Activated T-helper 2 cell treated with anti-CD3 and anti-CD28 coated beads, Interferon-gamma antibody, Interleukin-2, Interleukin-4, amounts not matched to agents 10 μg/mL and 5 μg/mL and 100 μg/mL, durations not matched to agents 14 hours and 24 hours and 36 hours (primary cell): ENCODE measurements at regions not wholly inside any gene's neighbourhood (a gene's known extent, or its start where the extent isn't known, plus 50 kb on each side); places are given as distances from the start of the nearest gene placed in this dataset.

Experiments used
- DNase-seq: peaks from one replicate; pipeline ENCODE4 v3.0.0; 2021; ENCODE audit warnings: low spot score
- H3K27ac Mint-ChIP-seq: one replicate; pipeline ENCODE4 v1.8.0; 2021; ENCODE audit warnings: mixed read lengths
- H3K27me3 Mint-ChIP-seq: one replicate; pipeline ENCODE4 v1.8.0; 2021; ENCODE audit warnings: low read depth, mixed read lengths
- H3K36me3 Mint-ChIP-seq: one replicate; pipeline ENCODE4 v1.8.0; 2021; ENCODE audit warnings: low read depth, mixed read lengths
- H3K4me1 Mint-ChIP-seq: one replicate; pipeline ENCODE4 v1.8.0; 2021; ENCODE audit warnings: low read depth, mixed read lengths
- H3K4me3 Mint-ChIP-seq: one replicate; pipeline ENCODE4 v1.8.0; 2021; ENCODE audit warnings: low read depth, mild to moderate bottlenecking, moderate library complexity, mixed read lengths
- H3K9me3 Mint-ChIP-seq: one replicate; pipeline ENCODE4 v1.8.0; 2021; ENCODE audit warnings: mixed read lengths
- intact Hi-C: fragments of 100-400 bp; cut with micrococcal nuclease; formaldehyde crosslinking; loops from one replicate; pipeline ENCODE4 v1.15.1; 2023

GRCh38 chr16:18041864-18042834, 294.4 kb downstream of the NPIPA8 start:
- no peak for DNase-seq
- intact Hi-C loops = no loop called here
- Mint-ChIP-seq H3K36me3 (no peaks in the 10 kb centered on the region), H3K4me1 (no peaks in the 10 kb centered on the region), H3K9me3 (no peaks in the 10 kb centered on the region), H3K27ac (no peak overlapping the region), H3K27me3 (no peaks in the 10 kb centered on the region), H3K4me3 (no peak overlapping the region)

GRCh38 chr16:18039931-18040330, 296.6 kb downstream of the NPIPA8 start:
- Mint-ChIP-seq H3K4me3 (no peak overlapping the region), H3K4me1 (no peaks in the 10 kb centered on the region), H3K27me3 (no peaks in the 10 kb centered on the region), H3K36me3 (no peaks in the 10 kb centered on the region), H3K27ac (no peak overlapping the region), H3K9me3 (no peaks in the 10 kb centered on the region)
- DNase-seq = no peak
- intact Hi-C loops = no loop called here

- Mint-ChIP-seq H3K9me3 (no peaks in the 10 kb centered on the region), H3K27ac (no peak overlapping the region), H3K4me1 (no peaks in the 10 kb centered on the region), H3K4me3 (no peak overlapping the region), H3K27me3 (no peaks in the 10 kb centered on the region), H3K36me3 (no peaks in the 10 kb centered on the region)
- intact Hi-C loops = no loop called here
- no peak for DNase-seq
Observed at GRCh38 chr16:18037051-18037450, 299.5 kb downstream of the NPIPA8 start.

GRCh38 chr16:18024611-18025010, 311.9 kb downstream of the NPIPA8 start:
- H3K4me3 Mint-ChIP-seq = no peak overlapping the region
- H3K9me3 Mint-ChIP-seq = no peaks in the 10 kb centered on the region
- no peaks in the 10 kb centered on the region for H3K27me3 Mint-ChIP-seq
- H3K27ac Mint-ChIP-seq = no peak overlapping the region
- intact Hi-C loops = no loop called here
- H3K36me3 Mint-ChIP-seq = no peaks in the 10 kb centered on the region
- H3K4me1 Mint-ChIP-seq = no peaks in the 10 kb centered on the region
- no peak for DNase-seq

- no peak for DNase-seq
- Mint-ChIP-seq H3K27me3 (no peaks in the 10 kb centered on the region), H3K4me3 (no peak overlapping the region), H3K27ac (no peak overlapping the region), H3K9me3 (no peaks in the 10 kb centered on the region), H3K4me1 (no peaks in the 10 kb centered on the region), H3K36me3 (no peaks in the 10 kb centered on the region)
- intact Hi-C loops = no loop called here
Observed at GRCh38 chr16:18018376-18018775, 318.2 kb downstream of the NPIPA8 start.

- Mint-ChIP-seq H3K4me1 (no peaks in the 10 kb centered on the region), H3K9me3 (no peaks in the 10 kb centered on the region), H3K4me3 (no peak overlapping the region), H3K36me3 (no peaks in the 10 kb centered on the region), H3K27ac (no peak overlapping the region), H3K27me3 (no peaks in the 10 kb centered on the region)
- intact Hi-C loops = no loop called here
- no peak for DNase-seq
Observed at GRCh38 chr16:18013863-18014262, 322.7 kb downstream of the NPIPA8 start.

- DNase-seq = no peak
- H3K27ac Mint-ChIP-seq = no peak overlapping the region
- no peaks in the 10 kb centered on the region for H3K36me3 Mint-ChIP-seq
- H3K27me3 Mint-ChIP-seq = no peaks in the 10 kb centered on the region
- H3K4me1 Mint-ChIP-seq = no peaks in the 10 kb centered on the region
- no peak overlapping the region for H3K4me3 Mint-ChIP-seq
- no peaks in the 10 kb centered on the region for H3K9me3 Mint-ChIP-seq
- intact Hi-C loops = no loop called here
Observed at GRCh38 chr16:18008356-18008755, 328.2 kb downstream of the NPIPA8 start.

- Mint-ChIP-seq H3K27ac (no peak overlapping the region), H3K4me3 (no peak overlapping the region)
Observed at GRCh38 chr16:18003033-18003432, 333.5 kb downstream of the NPIPA8 start.

GRCh38 chr16:17998996-17999395, 337.5 kb downstream of the NPIPA8 start:
- H3K4me3 Mint-ChIP-seq = no peak overlapping the region
- H3K36me3 Mint-ChIP-seq = no peaks in the 10 kb centered on the region
- H3K9me3 Mint-ChIP-seq = no peaks in the 10 kb centered on the region
- no peaks in the 10 kb centered on the region for H3K4me1 Mint-ChIP-seq
- no peaks in the 10 kb centered on the region for H3K27me3 Mint-ChIP-seq
- no peak for DNase-seq
- intact Hi-C loops = no loop called here
- H3K27ac Mint-ChIP-seq = no peak overlapping the region

More at GRCh38 chr16:18003033-18003432, 333.5 kb downstream of the NPIPA8 start:
- H3K4me1 Mint-ChIP-seq = no peaks in the 10 kb centered on the region
- H3K36me3 Mint-ChIP-seq = no peaks in the 10 kb centered on the region
- intact Hi-C loops = no loop called here
- H3K27me3 Mint-ChIP-seq = no peaks in the 10 kb centered on the region
- H3K9me3 Mint-ChIP-seq = no peaks in the 10 kb centered on the region
- DNase-seq = no peak

- Mint-ChIP-seq H3K9me3 (no peaks in the 10 kb centered on the region), H3K4me3 (no peak overlapping the region), H3K27ac (no peak overlapping the region), H3K27me3 (no peaks in the 10 kb centered on the region), H3K36me3 (no peaks in the 10 kb centered on the region), H3K4me1 (no peaks in the 10 kb centered on the region)
- intact Hi-C loops = no loop called here
- no peak for DNase-seq
Observed at GRCh38 chr16:17998550-17998949, 338.0 kb downstream of the NPIPA8 start.

GRCh38 chr16:17994027-17994426, 342.5 kb downstream of the NPIPA8 start:
- no peaks in the 10 kb centered on the region for H3K9me3 Mint-ChIP-seq
- no peaks in the 10 kb centered on the region for H3K27me3 Mint-ChIP-seq
- H3K27ac Mint-ChIP-seq = no peak overlapping the region
- no peaks in the 10 kb centered on the region for H3K36me3 Mint-ChIP-seq
- H3K4me3 Mint-ChIP-seq = no peak overlapping the region
- no peak for DNase-seq
- intact Hi-C loops = no loop called here
- H3K4me1 Mint-ChIP-seq = no peaks in the 10 kb centered on the region

- intact Hi-C loops = no loop called here
- no peaks in the 10 kb centered on the region for H3K36me3 Mint-ChIP-seq
- no peaks in the 10 kb centered on the region for H3K27me3 Mint-ChIP-seq
- H3K4me1 Mint-ChIP-seq = no peaks in the 10 kb centered on the region
- no peak overlapping the region for H3K4me3 Mint-ChIP-seq
- DNase-seq = no peak
- no peaks in the 10 kb centered on the region for H3K9me3 Mint-ChIP-seq
- no peak overlapping the region for H3K27ac Mint-ChIP-seq
Observed at GRCh38 chr16:17992416-17992815, 344.1 kb downstream of the NPIPA8 start.

- no peaks in the 10 kb centered on the region for H3K27me3 Mint-ChIP-seq
- H3K27ac Mint-ChIP-seq = no peak overlapping the region
- intact Hi-C loops = no loop called here
- no peak overlapping the region for H3K4me3 Mint-ChIP-seq
- H3K36me3 Mint-ChIP-seq = no peaks in the 10 kb centered on the region
- no peak for DNase-seq
- no peaks in the 10 kb centered on the region for H3K9me3 Mint-ChIP-seq
- no peaks in the 10 kb centered on the region for H3K4me1 Mint-ChIP-seq
Observed at GRCh38 chr16:17989255-17989654, 347.3 kb downstream of the NPIPA8 start.
